Inferior parietal cortex (tissue), 1 donor: ENCODE measurements at regions not wholly inside any gene's neighbourhood (a gene's known extent, or its start where the extent isn't known, plus 50 kb on each side); places are given as distances from the start of the nearest gene placed in this dataset.

ENCODE experiments used
- DNase-seq: peaks from one replicate; pipeline ENCODE4 v3.0.0-alpha.2; 2016; ENCODE audit errors: extremely low spot score

DNA sequence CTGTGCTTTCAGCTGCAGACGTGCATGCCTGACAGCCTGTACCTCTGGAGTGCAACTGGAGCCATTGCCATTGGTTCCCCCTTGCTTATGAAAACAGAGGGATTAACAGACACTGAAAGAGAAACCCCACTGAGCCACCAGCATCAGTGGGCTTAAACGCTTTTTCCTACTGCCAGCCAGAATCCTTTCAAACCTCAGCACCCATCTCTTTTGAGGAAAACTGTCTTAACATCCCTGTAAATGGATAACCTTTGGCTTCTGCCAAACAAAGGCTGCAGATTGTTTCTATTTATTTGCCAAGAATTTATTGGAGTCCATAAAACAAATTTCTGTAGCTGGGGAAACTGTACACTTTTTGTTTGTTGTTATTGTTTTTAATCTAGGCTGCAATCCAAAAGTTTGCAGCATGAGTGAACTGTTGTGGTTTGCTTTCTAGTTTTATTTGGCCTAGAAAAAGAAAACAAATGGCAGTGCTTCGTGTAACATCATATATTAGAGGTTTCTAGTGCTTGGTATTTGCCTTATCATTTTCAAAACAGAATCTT lies 369.2 kb upstream of the IL12A start:
- DNase-seq: no peak

- no peak for DNase-seq
Measured at GRCh38 chr3:159620281-159620680, 368.4 kb upstream of the IL12A start.

GRCh38 chr3:159620873-159621272 lies 367.8 kb upstream of the IL12A start:
- DNase-seq: no peak

- DNase-seq: no peak
Measured at GRCh38 chr3:159624616-159625015, 364.0 kb upstream of the IL12A start.

GRCh38 chr3:159625594-159625993 lies 363.0 kb upstream of the IL12A start:
- DNase-seq: no peak

DNA sequence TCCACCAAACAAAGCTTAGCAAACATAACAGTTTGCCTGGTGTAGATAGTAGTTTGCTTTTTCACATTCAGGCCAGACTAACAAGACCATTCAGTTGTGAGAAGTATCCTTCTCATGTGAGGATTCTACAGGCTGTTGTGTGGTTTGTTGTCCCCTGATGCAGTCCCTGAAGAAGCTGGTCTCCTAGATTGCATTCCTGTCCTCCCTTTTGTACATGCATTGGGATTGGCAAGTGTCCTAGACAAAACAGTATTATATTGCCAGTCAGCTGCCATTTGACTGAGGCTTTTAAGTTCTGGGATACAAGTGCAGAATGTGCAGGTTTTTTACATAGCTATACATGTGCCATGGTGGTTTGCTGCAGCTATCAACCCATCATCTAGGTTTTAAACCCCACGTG lies 362.0 kb upstream of the IL12A start:
- no peak for DNase-seq

DNA sequence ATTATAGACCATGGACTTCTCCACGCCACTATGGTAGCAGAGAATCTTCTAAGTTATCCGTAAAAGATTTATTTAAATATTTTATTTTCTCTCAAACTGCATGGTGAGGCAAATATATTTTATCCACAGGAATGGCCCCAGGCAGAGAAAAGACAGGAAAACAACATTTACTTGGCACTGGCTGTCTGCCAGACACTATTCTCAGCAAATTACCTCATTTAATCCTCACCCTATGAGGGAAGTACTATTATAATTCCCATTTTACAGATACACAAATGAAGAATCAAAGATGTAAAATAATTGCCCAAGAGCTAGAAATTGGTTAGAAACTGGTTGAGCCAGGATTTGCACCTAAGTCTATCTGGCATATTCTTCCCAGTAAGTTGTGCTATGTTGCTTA lies 361.4 kb upstream of the IL12A start:
- no peak for DNase-seq

- no peak for DNase-seq
Measured at GRCh38 chr3:159627634-159628033, 361.0 kb upstream of the IL12A start.

DNA sequence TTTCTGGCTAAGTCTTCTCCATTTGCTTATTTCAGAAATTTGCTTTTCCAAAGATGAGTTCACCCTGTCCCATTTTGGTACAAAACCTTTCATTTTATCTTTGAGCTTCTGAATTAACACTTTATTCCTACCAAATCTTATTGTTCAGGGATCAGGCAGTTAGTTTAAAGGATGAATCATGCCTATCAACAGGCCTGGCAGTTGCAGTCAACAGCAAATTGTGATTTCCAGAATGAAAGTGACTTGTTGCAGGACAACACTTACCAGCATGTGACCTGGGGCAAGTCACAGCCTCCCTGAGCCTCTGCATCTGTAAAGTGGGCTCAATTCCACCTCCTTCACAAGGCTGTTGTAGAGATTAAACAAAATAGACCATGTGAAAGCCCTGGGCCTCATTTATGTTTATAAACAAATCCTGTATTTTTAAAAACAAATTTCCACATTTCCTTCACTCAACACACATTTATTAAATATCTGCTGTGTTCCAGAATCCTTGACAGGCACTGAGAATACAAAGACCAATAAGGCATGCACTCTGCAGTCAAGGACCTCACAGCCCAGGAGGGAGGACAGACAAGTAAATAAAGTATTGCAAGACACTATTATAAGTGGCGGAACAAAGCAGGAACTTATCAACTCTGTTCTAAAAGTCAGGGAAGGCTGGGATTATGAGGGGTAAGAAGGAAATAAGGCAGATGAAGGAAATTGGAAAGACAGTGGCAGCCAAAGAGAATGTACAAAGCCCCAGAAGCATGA lies 359.1 kb upstream of the IL12A start:
- DNase-seq: no peak

DNA sequence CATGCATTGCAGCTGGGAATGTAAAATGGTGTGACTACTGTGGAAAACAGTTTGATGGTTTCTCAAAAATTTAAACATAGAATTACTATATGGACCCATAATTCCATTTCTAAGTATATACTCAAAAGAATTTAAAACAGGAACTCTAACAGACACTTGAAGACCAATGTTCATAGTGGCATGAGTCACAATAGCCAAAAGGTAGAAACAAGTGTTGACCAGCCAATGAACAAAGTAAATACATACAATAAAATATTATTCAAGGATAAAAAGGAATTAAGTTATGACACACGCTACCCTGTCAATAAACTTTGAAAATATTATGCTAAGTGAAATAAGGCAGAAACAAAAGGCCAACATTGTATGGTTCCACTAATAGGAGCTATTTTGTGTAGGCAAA lies 357.4 kb upstream of the IL12A start:
- no peak for DNase-seq

DNA sequence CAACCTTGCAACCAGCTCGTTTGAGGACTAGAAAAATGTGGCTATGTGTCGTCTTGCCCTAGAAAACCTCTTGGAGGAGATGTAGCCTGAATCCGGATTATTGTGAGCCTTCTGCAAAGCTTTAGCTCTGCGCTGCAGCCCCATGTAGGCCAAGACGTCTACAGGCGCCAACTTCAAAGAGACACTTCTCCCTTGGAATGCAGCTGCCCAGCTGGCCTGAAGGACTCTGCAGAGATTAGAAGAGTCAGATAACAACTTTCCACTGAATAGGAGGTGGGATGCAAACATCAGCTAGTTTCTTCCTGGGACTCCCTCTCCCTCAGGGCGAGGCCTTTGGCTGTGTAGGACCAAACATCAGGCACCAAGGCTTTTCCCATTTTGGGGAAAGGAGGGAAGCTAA lies 356.5 kb upstream of the IL12A start:
- no peak for DNase-seq

GRCh38 chr3:159632851-159633250 lies 355.8 kb upstream of the IL12A start:
- no peak for DNase-seq

DNA sequence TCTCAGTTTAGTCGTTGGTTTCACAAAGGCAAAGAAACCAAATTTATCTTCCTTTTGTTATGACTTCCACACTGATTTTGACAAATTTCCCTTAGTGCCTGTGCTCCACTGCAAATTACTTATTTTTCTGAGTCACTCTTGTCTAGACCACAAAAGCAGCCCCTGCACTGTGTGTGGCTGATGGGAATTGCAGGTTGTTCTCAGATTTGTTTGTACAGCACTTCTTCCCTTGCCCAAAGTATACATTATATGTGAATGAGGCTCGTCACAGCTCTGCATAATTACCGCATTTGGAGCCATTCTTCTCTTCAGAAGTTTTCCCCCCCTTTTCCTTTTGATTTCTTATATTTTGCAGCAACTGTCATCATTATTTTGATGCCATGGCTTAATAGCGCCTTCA lies 354.2 kb upstream of the IL12A start:
- no peak for DNase-seq

- no peak for DNase-seq
Measured at GRCh38 chr3:159635047-159635641, 353.5 kb upstream of the IL12A start.

DNA sequence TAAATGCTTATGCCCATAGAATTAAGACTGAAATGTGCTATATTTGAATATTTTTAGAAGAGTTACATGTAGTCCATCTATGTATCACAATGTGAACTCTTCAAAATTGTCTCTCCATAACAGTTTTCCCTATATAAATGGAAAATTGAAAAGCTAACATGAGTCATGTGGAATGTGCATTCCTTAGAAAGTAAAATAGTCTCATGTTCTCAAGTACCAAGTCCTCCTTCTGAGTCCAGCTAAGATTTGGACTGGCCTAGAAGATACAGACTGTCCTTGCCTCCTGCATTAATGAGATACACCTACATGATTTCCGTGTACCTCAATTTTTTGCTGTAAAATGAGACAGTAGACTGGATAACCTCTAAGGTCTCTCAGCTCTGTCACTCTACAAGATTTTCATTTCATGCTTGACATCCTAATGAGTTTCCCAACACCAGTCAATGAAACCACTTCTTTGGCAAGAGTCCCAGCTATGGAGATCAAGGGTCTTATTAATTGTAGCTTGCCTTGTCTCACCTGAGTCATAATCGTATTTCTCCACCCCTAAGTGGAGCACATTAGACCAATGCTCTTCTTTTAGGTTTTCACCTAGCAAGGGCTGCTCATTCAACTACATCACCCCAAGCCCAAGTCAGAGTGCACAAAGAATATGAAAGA lies 350.6 kb upstream of the IL12A start:
- DNase-seq: no peak

DNA sequence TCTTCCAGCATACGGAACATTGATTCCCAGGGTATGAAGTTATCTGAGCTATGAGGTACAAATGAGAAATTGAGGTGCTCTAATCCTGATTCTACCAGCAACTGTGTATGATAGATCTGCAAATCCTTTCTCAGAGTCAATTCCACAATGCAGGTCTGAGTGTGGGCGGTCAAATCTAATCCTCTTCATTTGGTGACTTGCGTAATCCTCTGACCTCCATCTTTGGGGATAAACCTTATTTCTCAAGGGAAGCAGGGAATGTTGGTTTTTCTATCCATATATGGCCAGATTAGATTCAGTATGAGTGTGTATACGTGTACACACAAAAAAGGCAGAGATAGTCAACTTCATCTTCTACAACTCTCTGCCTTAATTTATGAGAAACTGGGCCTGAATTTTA lies 348.4 kb upstream of the IL12A start:
- DNase-seq: no peak

GRCh38 chr3:159643406-159643805 lies 345.2 kb upstream of the IL12A start:
- DNase-seq: no peak

DNA sequence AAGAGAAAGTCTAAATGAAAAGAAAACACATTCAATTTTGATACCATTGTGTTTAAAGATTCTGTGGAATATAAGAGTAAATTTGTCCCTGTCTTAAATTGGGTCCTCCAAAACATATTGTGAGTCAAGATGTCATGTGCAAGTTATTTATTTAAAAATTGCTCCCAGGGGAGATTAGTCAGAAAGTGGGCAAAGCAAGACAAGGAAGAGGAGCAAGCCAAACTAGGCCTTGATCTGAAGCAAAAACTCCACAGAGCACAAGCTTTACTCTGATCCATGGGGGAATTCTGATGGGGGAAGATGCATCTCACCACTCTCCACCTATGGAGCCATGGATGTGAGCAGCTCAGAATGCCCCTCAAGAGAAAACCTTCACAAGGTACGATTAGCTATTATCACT lies 342.8 kb upstream of the IL12A start:
- DNase-seq: no peak

DNA sequence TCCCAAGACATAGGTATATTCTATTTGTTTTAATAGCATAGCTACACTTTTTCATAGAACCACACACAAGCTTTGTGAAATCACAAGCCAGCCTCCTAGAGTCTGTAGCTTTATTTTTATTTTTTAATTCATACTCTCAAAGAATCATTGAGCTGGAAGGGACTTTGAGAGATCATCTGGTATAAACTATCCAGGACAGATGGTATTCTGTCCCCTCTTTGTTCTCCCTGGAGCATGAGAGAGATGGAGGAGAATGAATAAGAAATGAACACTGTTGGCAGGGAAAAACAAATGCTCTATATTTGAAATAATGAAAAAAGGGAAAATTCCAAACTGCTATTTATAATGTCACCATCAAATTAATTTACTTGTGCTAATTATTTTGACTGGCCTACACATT lies 338.7 kb upstream of the IL12A start:
- no peak for DNase-seq

DNA sequence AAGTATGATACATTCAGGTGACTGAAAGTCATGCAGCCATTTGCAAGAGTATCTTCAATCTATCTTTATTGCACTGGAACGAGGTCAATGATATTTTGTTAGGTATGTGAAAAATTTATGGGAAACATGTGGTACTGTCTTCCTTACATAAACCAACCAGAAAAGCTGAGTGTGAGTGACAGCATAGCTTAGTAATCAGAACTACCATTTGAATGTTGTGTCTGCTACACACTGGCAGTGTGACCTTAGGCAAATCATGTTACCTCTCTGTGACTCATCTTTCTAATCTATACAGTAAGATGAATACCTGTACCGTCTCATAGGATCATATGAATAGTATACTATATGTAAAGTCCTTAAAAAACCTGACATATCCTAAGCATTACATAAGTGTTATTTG lies 337.9 kb upstream of the IL12A start:
- DNase-seq: no peak

- no peak for DNase-seq
Measured at GRCh38 chr3:159652452-159652851, 336.2 kb upstream of the IL12A start.

- no peak for DNase-seq
Measured at GRCh38 chr3:159654183-159655134, 334.2 kb upstream of the IL12A start.
